Progenitor cell of endocrine pancreas (in vitro differentiated cells): ENCODE measurements at regions not wholly inside any gene's neighbourhood (a gene's known extent, or its start where the extent isn't known, plus 50 kb on each side); places are given as distances from the start of the nearest gene placed in this dataset.

ENCODE experiments used
- DNase-seq: peaks from one replicate; pipeline ENCODE4 v3.0.0; 2021; ENCODE audit warnings: low spot score; ENCODE audit not compliant: unreplicated experiment
- H3K27ac Mint-ChIP-seq: 2 replicates; pipeline ENCODE4 v1.8.0; 2021; ENCODE audit warnings: mild to moderate bottlenecking, moderate library complexity, mixed read lengths
- H3K27me3 Mint-ChIP-seq: 2 replicates; pipeline ENCODE4 v1.8.0; 2021; ENCODE audit warnings: mixed read lengths
- H3K36me3 Mint-ChIP-seq: 2 replicates; pipeline ENCODE4 v1.8.0; 2022; ENCODE audit warnings: mixed read lengths; ENCODE audit not compliant: insufficient read depth
- H3K4me1 Mint-ChIP-seq: 2 replicates; pipeline ENCODE4 v1.8.0; 2021; ENCODE audit warnings: low read depth, mixed read lengths
- H3K4me3 Mint-ChIP-seq: 2 replicates; pipeline ENCODE4 v1.8.0; 2021; ENCODE audit warnings: low read depth, mild to moderate bottlenecking, moderate library complexity, mixed read lengths
- H3K9me3 Mint-ChIP-seq: 2 replicates; pipeline ENCODE4 v1.8.0; 2021; ENCODE audit warnings: low read depth, mixed read lengths
- CTCF ChIP-seq: fragments of 200-600 bp; sonication (generic); IDR thresholded peaks from one replicate; pipeline ENCODE4 v1.5.0; 2021; ENCODE audit warnings: antibody characterized with exemption, mild to moderate bottlenecking; ENCODE audit not compliant: unreplicated experiment

- Mint-ChIP-seq H3K36me3 (no peaks in the 10 kb centered on the region), H3K27ac (no peak overlapping the region), H3K27me3 (peaks cover 9% of the 10 kb centered on the region), H3K4me1 (peaks cover 13% of the 10 kb centered on the region), H3K4me3 (no peak overlapping the region), H3K9me3 (peaks cover 4% of the 10 kb centered on the region)
- DNase-seq = no peak
- TF ChIP-seq CTCF = no peak
Measured at GRCh38 chr2:217162533-217162932, 302.7 kb upstream of the TNP1 start.

- Mint-ChIP-seq H3K27ac (peak overlapping the region; percentile 23), H3K4me1 (peaks cover 13% of the 10 kb centered on the region), H3K9me3 (peaks cover 4% of the 10 kb centered on the region), H3K4me3 (no peak overlapping the region), H3K27me3 (peaks cover 17% of the 10 kb centered on the region), H3K36me3 (no peaks in the 10 kb centered on the region)
- TF ChIP-seq CTCF = no peak
- no peak for DNase-seq
Measured at GRCh38 chr2:217160978-217161973, 301.4 kb upstream of the TNP1 start.

- Mint-ChIP-seq H3K36me3 (no peaks in the 10 kb centered on the region), H3K4me1 (peaks cover 13% of the 10 kb centered on the region), H3K9me3 (peaks cover 4% of the 10 kb centered on the region), H3K27ac (no peak overlapping the region), H3K27me3 (peaks cover 17% of the 10 kb centered on the region), H3K4me3 (no peak overlapping the region)
- no peak for DNase-seq
- no peak for TF ChIP-seq CTCF
Measured at GRCh38 chr2:217160103-217160743, 300.4 kb upstream of the TNP1 start.

- no peak for DNase-seq
- Mint-ChIP-seq H3K27me3 (peaks cover 17% of the 10 kb centered on the region), H3K27ac (no peak overlapping the region), H3K9me3 (no peaks in the 10 kb centered on the region), H3K36me3 (no peaks in the 10 kb centered on the region), H3K4me1 (peaks cover 13% of the 10 kb centered on the region), H3K4me3 (no peak overlapping the region)
- no peak for TF ChIP-seq CTCF
Measured at GRCh38 chr2:217158928-217159327, 299.1 kb upstream of the TNP1 start.

GRCh38 chr2:217157581-217157980 is 297.7 kb upstream of the TNP1 start:
- Mint-ChIP-seq H3K27ac (no peak overlapping the region), H3K4me1 (peaks cover 13% of the 10 kb centered on the region), H3K27me3 (peaks cover 19% of the 10 kb centered on the region), H3K36me3 (no peaks in the 10 kb centered on the region), H3K9me3 (no peaks in the 10 kb centered on the region), H3K4me3 (no peak overlapping the region)
- TF ChIP-seq CTCF = no peak
- DNase-seq = no peak
